HCT116 (cell line): ENCODE measurements at regions not wholly inside any gene's neighbourhood (a gene's known extent, or its start where the extent isn't known, plus 50 kb on each side); places are given as distances from the start of the nearest gene placed in this dataset.

Experiments
- ATAC-seq: fragments of 200-7000 bp; cut with Tn5 transposase; 2 replicates; pipeline ENCODE4 v1.9.1; 2020; ENCODE audit warnings: mild to moderate bottlenecking, moderate library complexity
- BruUV-seq: library from RNA; stranded (reverse); fragments of 400-500 nt; replicated peaks from 2 replicates; lab custom pipeline; 2021; lab: Mats Ljungman, UMichigan
- CTCF ChIA-PET: fragments of 300-600 bp; sonication (Branson Sonifier 250); formaldehyde crosslinking; loops from one replicate; lab custom pipeline; 2021; ENCODE audit warnings: antibody characterized with exemption; lab: Charles Lee
- POLR2A ChIA-PET: fragments of 300-600, 350-600 bp; sonication (Branson Sonifier 250); formaldehyde crosslinking; loops from one replicate; lab custom pipeline; 2021; ENCODE audit warnings: antibody characterized with exemption; lab: Charles Lee
- RAD21 ChIA-PET, 2 experiments: fragments of 300-600 bp; sonication (Branson Sonifier 250); formaldehyde crosslinking; loops; one replicate each; lab custom pipeline; 2023; ENCODE audit warnings: low total read pairs in 2 of 2; ENCODE audit not compliant: uncharacterized antibody in 2 of 2, unreplicated experiment in 2 of 2, low non-redundant PET in 1 of 2; lab: Charles Lee
- DNase-seq: peaks from one replicate; pipeline ENCODE4 v3.0.0-alpha.2; 2010; ENCODE audit warnings: low read depth, low spot score
- H2AFZ ChIP-seq: fragments of 200-600 bp; shearing (Covaris generic), sonication (generic); 2 replicates; pipeline ENCODE4 v1.6.1; 2017; ENCODE audit warnings: low read depth, mixed run types, mixed read lengths, antibody characterized with exemption, low read length; ENCODE audit not compliant: poor library complexity, severe bottlenecking
- H3K27ac ChIP-seq: 2 replicates; pipeline ENCODE4 v1.5.1; 2012; ENCODE audit warnings: low read depth, low read length
- H3K27me3 ChIP-seq: fragments of 200-600 bp; sonication (generic); 2 replicates; pipeline ENCODE4 v1.6.1; 2016; ENCODE audit warnings: mixed run types, low read length, mixed read lengths; ENCODE audit not compliant: insufficient read depth
- H3K36me3 ChIP-seq, 2 experiments: fragments of 200-500 bp in 1 of 2; fragments of 200-600 bp in 1 of 2; sonication (Bioruptor generic) in 1 of 2; sonication (generic) in 1 of 2; 2 replicates each; pipeline versions ENCODE4 v1.5.1 to v1.6.1; 2014 to 2016; ENCODE audit warnings: low read length in 2 of 2, inconsistent platforms in 1 of 2, mixed read lengths in 1 of 2, mixed run types in 1 of 2; ENCODE audit not compliant: insufficient read depth in 2 of 2, control insufficient read depth in 1 of 2
- H3K4me1 ChIP-seq, 2 experiments: fragments of 200-600 bp in 1 of 2; sonication (generic) in 1 of 2; 2 replicates each; pipeline versions ENCODE4 v1.5.1 to v1.6.1; 2012 to 2017; ENCODE audit warnings: low read length in 2 of 2, inconsistent platforms in 1 of 2, mild to moderate bottlenecking in 1 of 2, mixed read lengths in 1 of 2, mixed run types in 1 of 2, moderate library complexity in 1 of 2; ENCODE audit not compliant: insufficient read depth in 2 of 2, control insufficient read depth in 1 of 2
- H3K4me2 ChIP-seq: fragments of 200-600 bp; sonication (generic); 2 replicates; pipeline ENCODE4 v1.6.1; 2017; ENCODE audit warnings: mixed run types, low read length, mixed read lengths
- H3K4me3 ChIP-seq, 2 experiments: fragments of 200-600 bp in 1 of 2; sonication (generic) in 1 of 2; replicated peaks in 1 of 2; 2 replicates each; pipeline ENCODE4 v1.5.1; 2011 to 2016; ENCODE audit warnings: low read length in 2 of 2, control low read depth in 1 of 2, low read depth in 1 of 2, mild to moderate bottlenecking in 1 of 2, mixed read lengths in 1 of 2, mixed run types in 1 of 2
- H3K79me2 ChIP-seq: fragments of 200-600 bp; sonication (generic); 2 replicates; pipeline ENCODE4 v1.6.1; 2017; ENCODE audit warnings: mild to moderate bottlenecking, mixed run types, low read length, moderate library complexity, mixed read lengths; ENCODE audit not compliant: insufficient read depth
- H3K9ac ChIP-seq: fragments of 200-600 bp; sonication (generic); 2 replicates; pipeline ENCODE4 v1.6.1; 2016; ENCODE audit warnings: low read length, mixed read lengths
- H3K9me2 ChIP-seq: fragments of 200-600 bp; sonication (generic), shearing (Covaris generic); 2 replicates; pipeline ENCODE4 v1.6.1; 2017; ENCODE audit warnings: mixed run types, mild to moderate bottlenecking, moderate library complexity; ENCODE audit not compliant: insufficient read depth
- H3K9me3 ChIP-seq, 2 experiments: fragments of 200-500 bp in 1 of 2; fragments of 200-600 bp in 1 of 2; sonication (Bioruptor generic) in 1 of 2; sonication (generic) in 1 of 2; 2 replicates each; pipeline ENCODE4 v1.6.1; 2014 to 2017; ENCODE audit warnings: low read length in 2 of 2, mixed read lengths in 2 of 2, inconsistent platforms in 1 of 2, low read depth in 1 of 2, mild to moderate bottlenecking in 1 of 2, mixed run types in 1 of 2, moderate library complexity in 1 of 2; ENCODE audit not compliant: control insufficient read depth in 1 of 2, insufficient read depth in 1 of 2
- H4K20me1 ChIP-seq: fragments of 200-600 bp; sonication (generic), shearing (Covaris generic); 2 replicates; pipeline ENCODE4 v1.6.1; 2017; ENCODE audit warnings: mixed run types, mild to moderate bottlenecking, moderate library complexity; ENCODE audit not compliant: insufficient read depth
- CBX3 ChIP-seq: IDR thresholded peaks from 2 replicates; pipeline ENCODE4 v1.6.1; 2012; ENCODE audit warnings: low read depth
- CEBPB ChIP-seq: IDR thresholded peaks from 2 replicates; pipeline ENCODE4 v1.6.1; 2012; ENCODE audit warnings: low read depth
- CTCF ChIP-seq, 3 experiments: fragments of 200-600 bp in 1 of 3; sonication (generic) in 1 of 3; IDR thresholded peaks in 2 of 3; conservative IDR thresholded peaks in 1 of 3; 2 replicates each; pipeline ENCODE4 v1.5.1; 2012 to 2017; ENCODE audit warnings: low read depth in 2 of 3, low read length in 2 of 3, antibody characterized with exemption in 1 of 3, borderline replicate concordance in 1 of 3, control low read depth in 1 of 3, mild to moderate bottlenecking in 1 of 3, mixed read lengths in 1 of 3, mixed run types in 1 of 3, moderate library complexity in 1 of 3; ENCODE audit not compliant: insufficient read depth in 1 of 3
- EGR1 ChIP-seq: IDR thresholded peaks from 2 replicates; pipeline ENCODE4 v1.6.1; 2012; ENCODE audit warnings: low read depth
- EZH2 ChIP-seq: fragments of 200-600 bp; sonication (generic); IDR thresholded peaks from 2 replicates; pipeline ENCODE4 v1.6.1; 2017; ENCODE audit warnings: antibody characterized with exemption, mixed run types
- EZH2phosphoT487 ChIP-seq: fragments of 200-600 bp; IDR thresholded peaks from 2 replicates; pipeline ENCODE4 v1.6.1; 2018; ENCODE audit warnings: antibody characterized with exemption, borderline replicate concordance
- FOSL1 ChIP-seq: IDR thresholded peaks from 2 replicates; pipeline ENCODE4 v1.6.1; 2012; ENCODE audit warnings: low read depth
- JUND ChIP-seq: IDR thresholded peaks from 2 replicates; pipeline ENCODE4 v1.6.1; 2012
- POLR2A ChIP-seq: IDR thresholded peaks from 2 replicates; pipeline ENCODE4 v1.7.0; 2011; ENCODE audit warnings: borderline replicate concordance; ENCODE audit not compliant: insufficient read depth, insufficient read length; ENCODE audit errors: extremely low read depth
- POLR2AphosphoS5 ChIP-seq: IDR thresholded peaks from 2 replicates; pipeline ENCODE4 v1.6.1; 2011; ENCODE audit warnings: mild to moderate bottlenecking, low read depth, low read length, moderate library complexity
- RAD21 ChIP-seq: IDR thresholded peaks from 2 replicates; pipeline ENCODE4 v1.6.1; 2012; ENCODE audit warnings: low read depth, mild to moderate bottlenecking
- REST ChIP-seq: IDR thresholded peaks from 2 replicates; pipeline ENCODE4 v1.6.1; 2012; ENCODE audit warnings: low read depth
- SIN3A ChIP-seq: IDR thresholded peaks from 2 replicates; pipeline ENCODE4 v1.6.1; 2012; ENCODE audit warnings: low read depth
- SP1 ChIP-seq: IDR thresholded peaks from 2 replicates; pipeline ENCODE4 v1.6.1; 2012; ENCODE audit warnings: low read depth
- SRF ChIP-seq: IDR thresholded peaks from 2 replicates; pipeline ENCODE4 v1.6.1; 2012; ENCODE audit warnings: low read depth
- TCF7L2 ChIP-seq: IDR thresholded peaks from 2 replicates; pipeline ENCODE4 v1.7.0; 2011; ENCODE audit warnings: borderline replicate concordance, inconsistent platforms; ENCODE audit not compliant: insufficient read depth, insufficient read length; ENCODE audit errors: extremely low read depth
- ZFX ChIP-seq: fragments of 450-650 bp; IDR thresholded peaks from 2 replicates; pipeline ENCODE4 v1.6.1; 2017
- ZNF274 ChIP-seq: fragments of 200-500 bp; sonication (Bioruptor generic); IDR thresholded peaks from 2 replicates; pipeline ENCODE4 v1.6.1; 2014; ENCODE audit warnings: mild to moderate bottlenecking, low read depth, low read length, inconsistent platforms
- intact Hi-C: fragments of 100-400 bp; cut with micrococcal nuclease; formaldehyde crosslinking; loops from 2 replicates; pipeline ENCODE4 v1.10.0; 2022
- TF ChIP-seq, protein P1 (sequence below): IDR thresholded peaks from 2 replicates; pipeline ENCODE4 v1.6.1; 2012
- TF ChIP-seq, protein P2 (sequence below): IDR thresholded peaks from 2 replicates; pipeline ENCODE4 v1.6.1; 2011; ENCODE audit warnings: mild to moderate bottlenecking, low read length, moderate library complexity; ENCODE audit not compliant: insufficient replicate concordance; ENCODE audit errors: extremely low read depth

GRCh38 chr1:230012741-230013140 lies 54.3 kb upstream of the GALNT2 start:
- H3K27me3 ChIP-seq: 0 out of 2 replicates have a peak, but pooled peaks cover 4% of the 10 kb centered on the region
- no TSS peak for BruUV-seq
- H3K4me2 ChIP-seq: no peak overlapping the region
- H3K9ac ChIP-seq: no peak overlapping the region
- DNase-seq (no peak), ATAC-seq (no peak)
- no peaks in the 10 kb centered on the region for H3K36me3 ChIP-seq
- CTCF ChIA-PET: no interaction called here
- H3K79me2 ChIP-seq: no peaks in the 10 kb centered on the region
- no peak overlapping the region for H3K4me3 ChIP-seq
- TF ChIP-seq ZNF274: no peak
- TF ChIP-seq SP1: no peak
- TF ChIP-seq CBX3: no peak
- TF ChIP-seq, protein P1, sequence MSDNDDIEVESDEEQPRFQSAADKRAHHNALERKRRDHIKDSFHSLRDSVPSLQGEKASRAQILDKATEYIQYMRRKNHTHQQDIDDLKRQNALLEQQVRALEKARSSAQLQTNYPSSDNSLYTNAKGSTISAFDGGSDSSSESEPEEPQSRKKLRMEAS: no peak
- TF ChIP-seq POLR2A: no peak
- TF ChIP-seq FOSL1: no peak
- TF ChIP-seq EZH2phosphoT487: no peak
- no peak for TF ChIP-seq SRF
- TF ChIP-seq, protein P2, sequence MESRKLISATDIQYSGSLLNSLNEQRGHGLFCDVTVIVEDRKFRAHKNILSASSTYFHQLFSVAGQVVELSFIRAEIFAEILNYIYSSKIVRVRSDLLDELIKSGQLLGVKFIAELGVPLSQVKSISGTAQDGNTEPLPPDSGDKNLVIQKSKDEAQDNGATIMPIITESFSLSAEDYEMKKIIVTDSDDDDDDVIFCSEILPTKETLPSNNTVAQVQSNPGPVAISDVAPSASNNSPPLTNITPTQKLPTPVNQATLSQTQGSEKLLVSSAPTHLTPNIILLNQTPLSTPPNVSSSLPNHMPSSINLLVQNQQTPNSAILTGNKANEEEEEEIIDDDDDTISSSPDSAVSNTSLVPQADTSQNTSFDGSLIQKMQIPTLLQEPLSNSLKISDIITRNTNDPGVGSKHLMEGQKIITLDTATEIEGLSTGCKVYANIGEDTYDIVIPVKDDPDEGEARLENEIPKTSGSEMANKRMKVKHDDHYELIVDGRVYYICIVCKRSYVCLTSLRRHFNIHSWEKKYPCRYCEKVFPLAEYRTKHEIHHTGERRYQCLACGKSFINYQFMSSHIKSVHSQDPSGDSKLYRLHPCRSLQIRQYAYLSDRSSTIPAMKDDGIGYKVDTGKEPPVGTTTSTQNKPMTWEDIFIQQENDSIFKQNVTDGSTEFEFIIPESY: no peak
- TF ChIP-seq ZFX: no peak
- TF ChIP-seq EGR1: no peak
- no peak for TF ChIP-seq SIN3A
- no peak for TF ChIP-seq POLR2AphosphoS5
- no peak for TF ChIP-seq CEBPB
- no peak for TF ChIP-seq CTCF (IDR thresholded peaks at IDR 0.05 in 2 of 3, conservative IDR thresholded peaks at IDR 0.05 in 1 of 3; ENCODE audit: borderline replicate concordance in 1 of 3, insufficient read depth in 1 of 3, low read depth in 2 of 3, low read length in 2 of 3)
- no peak for TF ChIP-seq REST
- TF ChIP-seq EZH2: no peak
- no peak for TF ChIP-seq TCF7L2
- TF ChIP-seq JUND: no peak
- no peak for TF ChIP-seq RAD21
- H3K27ac ChIP-seq: no peak overlapping the region
- no peak overlapping the region for H2AFZ ChIP-seq
- RAD21 ChIA-PET: no interaction called here
- H4K20me1 ChIP-seq: no peaks in the 10 kb centered on the region
- no peaks in the 10 kb centered on the region for H3K9me2 ChIP-seq
- POLR2A ChIA-PET: no interaction called here
- intact Hi-C loops: no loop called here
- no peaks in the 10 kb centered on the region for H3K9me3 ChIP-seq
- H3K4me1 ChIP-seq: no peaks in the 10 kb centered on the region
